Activated effector memory CD4-positive, alpha-beta T cell treated with Interleukin-2 at 50 U/mL for 16 hours (primary cell): ENCODE measurements at regions not wholly inside any gene's neighbourhood (a gene's known extent, or its start where the extent isn't known, plus 50 kb on each side); places are given as distances from the start of the nearest gene placed in this dataset.

Experiments used
- DNase-seq: peaks from one replicate; pipeline ENCODE4 v3.0.0-alpha.2; 2020

DNA sequence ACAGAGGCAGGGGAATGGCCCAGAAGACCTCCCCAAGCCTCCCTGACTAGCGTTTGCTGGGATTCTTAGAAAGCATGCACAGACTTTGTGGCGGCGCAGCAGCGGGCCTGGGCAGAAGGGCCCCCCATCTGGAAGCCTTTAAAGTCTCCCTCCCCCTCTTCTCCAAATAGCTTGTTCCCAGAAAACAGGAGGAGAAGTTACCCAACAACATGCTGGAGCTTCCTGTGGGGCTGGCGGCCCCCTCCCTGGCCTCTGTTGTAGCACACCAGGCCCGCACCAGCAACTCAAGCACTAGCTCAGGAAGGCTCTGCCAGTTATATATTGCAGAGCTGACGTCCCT lies 334.8 kb downstream of the DYSF start:
- no peak for DNase-seq

DNA sequence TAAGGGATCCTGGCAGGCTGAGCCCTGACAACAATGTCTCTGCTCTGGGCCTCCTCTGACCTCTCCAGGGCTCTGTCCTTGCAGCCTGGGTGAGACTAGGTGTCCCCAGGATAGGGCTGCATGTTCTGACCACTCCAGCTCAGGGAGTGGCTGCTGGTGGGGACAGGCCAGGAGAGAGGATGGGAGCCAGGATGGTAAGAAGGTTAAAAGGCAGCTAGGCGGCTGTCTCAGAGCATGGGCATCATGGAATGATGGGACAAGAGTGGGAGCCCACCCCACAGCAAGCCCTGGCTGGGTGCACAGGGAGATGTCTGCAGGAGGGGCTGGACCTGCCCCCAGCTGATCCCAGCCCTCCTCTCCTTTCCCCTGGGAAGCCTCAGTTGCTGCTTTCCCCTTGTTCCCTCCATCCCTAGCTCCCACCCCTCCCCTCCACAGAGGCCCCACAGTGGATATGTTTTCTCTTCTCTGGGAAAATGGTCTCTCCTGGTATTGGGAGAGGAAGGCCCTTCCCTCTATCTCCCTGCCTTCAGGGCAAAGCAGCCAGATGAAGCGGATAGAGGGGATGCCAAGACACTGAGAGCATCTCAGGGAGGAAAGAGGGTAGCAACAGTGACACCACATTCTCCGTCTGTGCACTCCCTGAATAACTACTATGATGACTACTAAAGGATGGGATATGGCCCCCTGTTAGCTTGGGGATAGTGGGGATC lies 334.3 kb downstream of the DYSF start:
- no peak for DNase-seq

DNA sequence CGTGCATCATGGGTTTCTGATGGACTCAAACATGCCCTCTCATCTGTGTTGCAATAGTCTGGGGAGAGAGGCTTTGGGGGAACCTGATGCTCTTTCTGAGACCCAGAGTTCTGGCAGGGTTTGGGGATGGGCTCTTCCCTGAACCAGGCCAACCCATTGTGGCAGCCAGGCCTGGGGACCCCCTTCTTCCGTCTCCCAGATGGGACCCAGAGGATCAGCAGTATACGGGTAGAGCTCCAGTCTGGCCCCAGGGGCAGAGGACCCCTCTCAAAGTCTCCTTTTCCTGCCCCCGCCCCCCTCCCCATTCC lies 333.7 kb downstream of the DYSF start:
- no peak for DNase-seq

DNA sequence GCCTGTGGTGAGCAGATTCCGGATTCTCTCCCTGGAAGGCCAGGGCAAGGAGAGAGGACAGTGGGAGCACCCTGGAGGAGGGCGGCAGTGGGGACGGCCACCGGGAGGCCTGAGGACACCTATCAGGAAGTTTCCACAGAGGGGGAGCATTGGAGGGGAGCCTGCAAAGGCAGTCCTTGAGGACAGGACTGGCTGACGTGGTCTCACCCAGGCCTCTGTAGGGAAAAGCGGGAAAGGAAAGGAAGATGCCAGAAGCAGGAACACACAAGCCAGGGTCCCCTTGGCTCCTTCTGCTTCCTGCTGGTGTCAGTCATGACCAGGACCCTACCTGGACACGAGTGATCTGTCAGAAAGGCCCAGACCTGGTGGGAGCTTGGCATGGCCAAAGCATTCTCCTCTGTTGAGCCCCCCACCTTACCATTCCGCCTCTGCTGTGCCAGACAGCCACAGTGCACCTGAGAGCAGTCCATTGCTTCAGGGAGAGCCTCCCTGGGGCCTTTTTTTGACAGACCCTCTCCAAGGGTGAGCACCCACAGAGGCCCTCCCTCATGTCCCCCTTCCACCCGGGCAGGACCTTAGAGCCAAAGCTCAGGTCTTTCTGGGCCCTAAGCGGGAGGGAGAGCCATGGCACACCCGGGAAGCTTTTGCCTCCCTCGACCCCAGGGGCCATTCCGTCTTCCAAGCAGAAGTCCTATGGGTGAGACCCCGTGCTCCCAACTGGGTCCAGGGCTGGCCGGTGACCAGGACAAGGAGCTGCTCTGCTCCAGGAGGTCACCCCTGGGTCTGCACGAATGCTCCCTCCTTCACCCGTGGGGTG lies 333.1 kb downstream of the DYSF start:
- no peak for DNase-seq

DNA sequence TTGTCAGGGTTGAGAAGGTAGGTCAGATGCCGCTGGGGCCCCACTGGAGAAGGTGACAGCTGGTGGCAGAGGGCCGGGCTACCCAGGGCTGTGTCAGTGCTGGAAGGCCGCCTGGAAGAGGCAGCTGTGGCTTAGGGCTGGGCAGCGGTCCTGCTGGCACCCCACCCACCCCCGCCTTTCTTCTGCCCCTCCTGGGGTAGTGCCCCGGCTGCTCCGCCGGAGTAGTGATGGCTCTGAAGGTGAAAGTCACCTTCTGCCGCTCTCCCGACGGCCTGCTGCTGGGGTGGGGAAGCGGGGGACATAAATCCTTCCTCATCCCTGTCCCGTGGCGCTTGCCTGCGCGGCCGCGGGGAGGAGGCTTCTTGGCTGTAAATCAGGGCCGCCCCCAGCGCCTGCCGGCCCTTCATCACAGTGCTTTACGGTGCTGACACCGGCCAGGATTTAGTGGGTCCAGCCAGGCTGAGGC lies 332.2 kb downstream of the DYSF start:
- no peak for DNase-seq

DNA sequence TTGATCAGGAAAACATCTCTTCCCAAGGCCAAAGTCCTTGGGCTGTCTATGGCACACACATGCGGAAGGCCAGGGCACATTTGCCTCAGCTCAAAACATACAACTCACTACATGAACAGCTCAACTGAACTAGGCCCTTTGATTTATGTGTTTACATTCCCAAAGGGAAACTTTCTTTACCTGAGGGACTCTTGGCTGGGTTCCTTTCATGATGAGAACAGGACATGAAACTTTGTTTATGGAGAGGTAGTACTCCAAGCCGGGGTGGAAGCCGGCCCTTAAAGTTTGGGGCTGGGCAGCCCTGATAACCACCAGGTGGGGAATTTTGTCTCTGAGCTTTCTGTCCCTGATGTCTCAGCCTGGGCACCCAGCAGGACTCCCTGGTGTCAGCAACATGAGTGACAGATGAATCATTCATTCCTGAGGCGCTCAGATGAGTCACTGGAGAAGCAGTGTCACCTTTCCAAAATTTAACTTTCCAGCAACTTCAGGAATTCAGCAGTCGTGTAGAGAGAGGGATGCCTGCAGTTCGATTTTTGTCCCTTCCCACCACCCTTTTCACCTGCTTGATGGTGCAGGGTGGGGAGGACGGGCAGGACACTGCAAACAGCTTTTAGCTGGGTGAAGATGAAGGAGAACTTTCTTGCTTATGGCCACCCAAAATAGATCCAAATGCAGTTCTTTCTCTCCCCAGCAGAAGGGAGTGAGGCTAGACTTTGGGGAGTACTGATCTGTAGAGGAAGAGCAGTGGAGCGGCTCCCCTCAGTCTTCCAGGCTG lies 331.6 kb downstream of the DYSF start:
- DNase-seq: no peak

DNA sequence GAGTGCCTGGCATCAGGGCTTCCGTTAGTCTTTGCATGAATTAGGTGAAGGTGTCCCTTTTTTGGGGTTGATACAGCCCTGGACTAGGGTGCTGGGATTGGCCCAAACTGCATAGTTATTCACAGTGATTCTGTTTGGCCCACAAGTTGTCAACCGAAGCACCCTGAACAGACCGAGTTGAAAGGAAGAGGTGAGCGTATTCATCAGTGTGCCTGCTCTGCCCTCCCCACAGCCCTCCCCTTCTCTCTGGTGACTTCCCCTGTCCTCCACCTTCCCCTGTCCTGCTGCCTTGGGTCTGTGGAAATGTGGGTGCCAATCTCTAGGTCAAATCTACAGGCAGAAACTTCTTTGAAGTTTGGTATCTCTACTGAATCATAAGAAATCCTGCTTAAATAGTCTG lies 330.5 kb downstream of the DYSF start:
- no peak for DNase-seq

DNA sequence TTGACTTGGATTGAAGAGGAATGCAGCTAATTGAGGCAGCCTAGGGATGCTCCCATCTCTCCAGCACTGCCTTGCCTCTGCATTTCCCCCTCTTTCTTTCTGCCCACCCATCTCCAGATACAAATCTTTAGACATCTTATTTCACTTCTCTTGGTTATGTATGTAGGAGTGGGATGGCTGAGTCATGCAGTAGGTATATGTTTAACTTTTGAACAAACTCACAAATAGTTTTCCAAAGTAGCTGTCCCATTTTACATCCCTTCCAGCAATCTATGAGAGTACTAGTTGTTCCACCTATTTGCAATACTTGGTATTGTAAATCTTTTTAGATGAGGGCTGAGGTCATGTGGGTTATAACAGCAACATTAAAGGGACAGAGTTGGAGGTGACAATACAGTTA lies 329.9 kb downstream of the DYSF start:
- DNase-seq: no peak

DNA sequence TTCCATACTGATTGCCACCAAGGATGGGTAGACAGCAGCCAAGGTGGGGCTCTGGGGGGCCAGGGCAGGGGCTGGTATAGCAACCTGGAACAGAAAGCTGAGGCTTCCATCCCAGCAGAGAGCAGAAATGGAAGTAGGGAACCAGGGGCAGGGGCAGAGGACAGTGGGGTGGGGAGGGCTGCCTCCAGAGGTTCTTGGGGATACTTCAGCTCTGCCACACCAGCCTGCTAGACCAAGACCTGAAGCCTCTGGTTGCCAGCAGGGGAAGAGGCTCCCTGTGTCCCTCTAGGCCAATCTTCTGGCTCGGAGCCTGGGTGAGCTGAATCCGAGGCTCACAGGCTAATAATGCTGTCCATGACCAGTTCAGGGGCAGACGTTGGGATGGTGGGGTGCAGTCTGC lies 329.0 kb downstream of the DYSF start:
- no peak for DNase-seq

DNA sequence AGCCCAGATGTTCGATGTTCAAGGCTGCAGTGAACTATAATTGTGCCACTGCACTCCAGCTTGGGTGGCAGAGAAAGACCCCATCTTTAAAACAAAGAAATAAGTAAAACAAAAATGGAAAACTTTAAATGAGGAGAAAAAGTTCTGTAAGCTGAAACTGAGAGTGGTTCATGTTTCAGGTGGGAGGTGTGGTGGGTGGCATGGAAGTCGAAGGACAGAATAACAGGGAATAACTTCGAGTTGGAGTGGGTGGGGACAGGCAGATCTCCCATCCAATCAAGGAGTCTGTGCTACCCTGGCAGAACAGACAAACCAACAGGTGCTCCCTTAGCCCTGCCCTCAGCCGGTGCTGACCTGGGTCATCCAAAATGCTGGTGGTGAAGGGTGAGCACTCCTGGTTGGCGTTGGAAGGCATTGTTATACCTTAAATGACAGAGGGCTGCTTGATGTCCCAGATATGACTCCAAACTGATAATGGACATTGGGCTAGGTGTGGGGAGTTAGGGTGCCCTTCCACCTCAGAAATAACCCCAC lies 328.4 kb downstream of the DYSF start:
- DNase-seq: no peak

DNA sequence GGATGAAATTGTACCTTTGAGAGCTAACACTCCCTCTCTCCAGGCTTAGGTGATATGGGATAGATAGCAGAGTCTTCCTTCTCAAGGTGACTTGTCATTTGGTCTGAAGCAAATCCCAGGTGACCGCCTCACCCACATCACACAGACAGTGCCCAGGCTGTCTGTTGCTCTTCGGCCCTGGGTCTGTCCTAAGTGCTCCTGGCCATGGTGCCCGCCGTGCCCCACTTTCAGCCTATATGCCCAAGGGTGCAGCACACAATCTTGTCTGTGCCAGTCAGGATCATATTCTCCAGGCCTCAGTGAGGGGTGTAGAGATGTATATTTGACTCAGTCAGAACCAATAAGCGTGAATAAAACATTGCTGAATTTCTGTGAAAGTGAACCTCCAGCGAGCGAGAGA lies 326.8 kb downstream of the DYSF start:
- DNase-seq: no peak

DNA sequence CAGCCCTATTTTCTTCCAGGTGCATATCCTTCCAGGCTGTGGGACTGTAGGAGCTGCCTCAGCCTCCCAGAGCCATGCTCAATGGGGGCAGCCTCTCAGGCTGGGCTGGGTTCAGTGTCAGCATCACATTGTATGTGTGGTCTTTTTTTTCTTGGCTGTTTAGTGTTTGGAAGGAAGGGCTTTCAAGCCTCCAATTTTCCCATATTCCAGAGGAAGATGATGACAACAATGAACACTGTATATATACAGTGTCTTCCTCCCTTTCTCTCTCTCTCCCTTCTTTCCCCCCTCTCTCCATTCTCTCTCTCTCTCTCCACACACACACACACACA lies 326.4 kb downstream of the DYSF start:
- DNase-seq: no peak

DNA sequence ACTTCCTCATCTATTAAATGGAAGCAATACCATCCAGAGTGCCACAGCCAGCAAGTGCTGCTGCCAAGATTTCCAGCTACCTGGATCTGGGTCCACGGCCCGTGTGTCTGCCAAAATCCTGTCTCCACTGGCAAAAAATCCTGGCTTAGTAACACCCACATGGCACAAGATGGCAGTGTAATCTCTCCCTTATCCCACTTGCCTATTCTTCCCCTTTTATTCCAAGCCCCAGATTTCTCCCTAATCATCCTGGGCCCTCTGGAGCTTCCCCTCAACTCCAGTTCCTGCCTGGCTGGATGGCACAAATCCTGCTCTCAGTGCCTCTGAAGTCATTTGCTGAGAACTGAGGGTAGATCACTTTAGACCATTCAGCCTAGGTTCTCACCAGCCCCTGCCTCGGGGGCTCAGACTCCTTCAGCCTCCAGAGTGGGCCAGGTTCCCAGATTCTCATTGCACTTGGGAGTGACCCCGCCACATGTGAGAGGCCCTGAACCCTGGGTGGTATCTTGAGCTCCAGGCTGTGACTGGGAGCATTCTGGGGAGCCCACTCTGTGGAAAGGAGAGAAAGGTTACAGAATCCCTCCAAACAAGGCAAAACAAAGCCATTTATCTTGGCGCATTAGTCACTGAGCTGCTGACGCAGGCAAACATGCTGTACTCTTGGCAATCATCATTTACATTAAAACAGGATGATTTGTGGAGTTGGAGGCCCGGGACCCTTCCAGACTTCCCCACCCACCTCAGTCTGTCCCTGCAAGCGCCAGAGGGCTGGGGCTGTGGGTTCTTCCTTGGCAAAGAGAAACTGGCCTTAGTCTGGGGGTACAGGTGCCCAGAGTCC lies 325.8 kb downstream of the DYSF start:
- no peak for DNase-seq

DNA sequence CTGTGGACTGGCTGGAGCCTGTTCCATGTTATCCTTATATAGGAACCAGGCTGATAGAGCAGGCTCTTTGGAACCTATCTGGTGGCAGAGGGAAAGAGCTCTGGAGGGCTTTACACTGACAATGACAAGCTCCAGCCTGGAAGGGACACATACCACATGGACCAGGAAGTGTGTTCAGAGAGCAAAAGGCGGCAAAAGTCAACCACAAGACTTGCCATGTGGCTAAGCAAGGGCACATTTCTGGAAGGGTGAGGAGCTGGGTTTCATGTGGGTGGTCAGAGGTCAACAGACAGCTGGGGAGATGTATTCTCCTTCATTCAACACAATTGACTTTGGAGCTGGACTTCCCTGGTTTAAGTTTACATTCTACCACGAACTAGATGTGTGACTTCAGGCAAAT lies 325.2 kb downstream of the DYSF start:
- DNase-seq: no peak

DNA sequence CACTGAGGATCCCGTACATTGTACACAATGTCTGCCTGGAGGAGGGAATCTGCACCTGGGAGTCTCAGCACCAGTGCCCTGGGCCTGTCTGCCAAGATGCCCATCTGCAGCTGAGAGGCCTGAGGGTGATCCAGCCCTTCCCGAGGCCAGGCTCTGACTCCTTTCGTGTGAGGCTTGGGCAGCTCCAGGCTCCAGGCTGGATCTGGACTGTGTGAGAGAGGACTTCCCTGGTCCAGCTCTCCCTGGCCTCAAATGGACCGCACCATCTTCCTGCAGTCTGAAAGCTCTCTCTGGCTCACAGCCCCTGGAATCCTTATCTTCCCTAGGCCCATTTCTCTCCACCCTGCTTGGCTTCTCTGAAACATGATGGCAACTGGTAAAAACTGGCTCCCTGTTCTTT lies 324.6 kb downstream of the DYSF start:
- no peak for DNase-seq

DNA sequence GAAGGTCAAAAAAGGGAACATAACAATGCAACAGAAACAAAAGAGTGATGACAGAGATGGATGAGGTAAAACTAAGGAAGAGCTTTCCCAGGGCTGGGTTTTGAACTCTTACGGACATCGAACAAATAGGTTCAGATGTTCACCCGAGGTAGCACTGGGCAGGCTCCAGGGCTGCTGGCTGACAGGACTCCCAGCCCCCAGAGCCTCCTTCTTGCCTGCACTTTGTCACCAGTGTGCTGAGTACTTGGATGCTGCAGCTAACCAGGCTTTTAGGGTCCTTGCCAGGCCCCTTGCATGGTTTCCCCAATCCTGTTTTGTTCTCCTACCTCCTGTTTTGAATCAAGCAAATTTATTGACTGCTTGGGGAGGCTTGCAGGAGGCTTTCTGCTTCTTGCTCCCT lies 322.9 kb downstream of the DYSF start:
- DNase-seq: no peak

DNA sequence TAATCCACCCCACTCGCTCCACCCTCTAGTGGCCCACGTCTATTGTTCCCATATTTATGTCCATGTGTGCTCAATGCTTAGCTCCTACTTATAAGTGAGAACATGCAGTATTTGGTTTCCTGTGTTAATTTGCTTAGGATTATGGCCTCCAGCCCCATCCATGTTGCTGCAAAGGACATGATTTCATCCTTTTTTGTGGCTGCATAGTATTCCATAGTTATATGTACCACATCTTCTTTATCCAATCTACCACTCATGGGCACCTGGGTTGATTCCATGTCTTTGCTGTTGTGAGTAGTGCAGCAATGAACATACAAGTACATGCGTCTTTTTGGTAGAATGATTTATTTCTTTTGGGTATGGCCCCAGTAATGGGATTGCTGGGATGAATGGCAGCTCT lies 319.9 kb downstream of the DYSF start:
- no peak for DNase-seq

DNA sequence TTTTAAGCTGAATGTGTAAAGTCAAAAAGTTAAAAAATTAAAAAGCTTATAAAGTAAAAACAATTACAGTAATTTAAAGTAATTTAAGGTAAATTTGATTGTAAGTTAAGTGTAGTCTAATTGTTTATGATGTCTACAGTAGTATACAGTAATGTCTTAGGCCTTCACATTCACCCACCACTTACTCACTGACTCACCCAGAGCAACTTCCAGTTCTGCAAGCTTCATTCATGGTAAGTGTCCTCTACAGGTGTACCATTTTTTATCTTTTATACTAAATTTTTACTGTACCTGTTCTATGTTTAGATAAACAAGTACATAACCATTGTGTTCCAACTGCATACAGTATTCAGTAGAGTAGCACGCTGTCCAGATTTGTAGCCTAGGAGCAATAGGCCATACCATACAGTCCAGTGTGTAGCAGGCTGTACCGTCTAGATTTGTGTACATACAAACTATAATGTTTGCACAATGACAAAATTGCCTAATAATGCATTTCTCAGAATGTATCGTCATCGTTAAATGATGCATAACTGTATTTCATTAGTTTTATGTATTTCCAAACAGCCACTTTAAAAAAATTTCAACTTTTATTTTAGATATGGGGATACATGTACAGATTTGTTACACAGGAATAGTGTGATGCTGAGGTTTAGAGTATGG lies 319.3 kb downstream of the DYSF start:
- DNase-seq: no peak

DNA sequence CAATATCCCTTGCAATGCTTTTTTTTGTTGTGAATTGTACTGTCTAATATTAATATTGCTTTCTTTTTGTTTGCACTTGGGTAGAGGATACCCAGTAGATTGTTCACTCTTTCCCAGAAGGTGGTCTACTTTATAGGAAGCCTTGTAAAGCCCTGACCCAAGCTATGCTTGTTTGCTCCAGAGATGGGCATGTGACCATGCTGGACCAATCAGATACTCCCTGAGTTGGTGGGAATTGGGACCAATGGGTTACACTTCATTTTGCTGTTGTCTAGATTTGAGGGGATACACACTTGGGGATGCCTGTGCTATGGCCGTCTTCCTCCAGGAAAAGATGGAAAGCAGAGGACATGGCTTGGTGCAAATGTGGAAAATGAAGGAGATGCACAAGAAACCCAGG lies 314.3 kb downstream of the DYSF start:
- DNase-seq: no peak

DNA sequence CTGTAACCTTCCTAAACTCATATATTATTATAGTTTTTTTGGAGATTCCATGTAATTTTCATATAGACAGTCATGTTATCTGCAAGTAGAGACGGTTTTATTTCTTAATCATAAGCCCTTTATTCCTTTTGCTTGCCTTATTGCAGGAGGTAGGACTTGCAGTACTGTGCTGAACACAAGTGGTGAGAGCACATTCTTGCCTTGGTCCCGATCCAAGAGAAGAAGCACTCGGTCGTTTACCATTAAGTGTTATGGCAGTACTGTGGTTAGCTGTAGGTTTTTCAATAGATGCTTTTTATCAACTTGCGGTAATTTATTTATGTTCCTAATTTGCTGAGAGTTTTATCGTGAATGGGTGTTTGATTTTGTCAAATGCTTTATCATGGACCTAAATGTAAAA lies 305.7 kb downstream of the DYSF start:
- DNase-seq: no peak

DNA sequence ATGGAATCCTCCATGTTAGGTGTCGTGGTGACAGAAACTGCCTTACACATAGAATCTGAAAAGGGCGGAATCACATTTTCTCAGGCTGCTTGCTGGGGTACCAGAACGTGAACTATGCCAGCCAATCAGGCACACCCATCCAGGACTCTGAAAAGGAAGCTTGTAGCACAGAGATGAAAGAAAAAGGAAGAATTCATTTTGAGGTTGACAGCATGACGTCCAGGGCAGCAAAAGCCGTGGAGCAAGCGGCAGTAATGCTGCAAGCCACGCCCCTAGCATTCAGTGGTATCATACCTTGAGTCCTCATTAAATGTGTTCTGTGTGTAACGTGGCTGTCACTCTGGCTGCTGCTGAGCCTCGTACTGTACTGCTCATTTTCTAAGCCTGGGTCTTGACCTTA lies 304.0 kb downstream of the DYSF start:
- no peak for DNase-seq

DNA sequence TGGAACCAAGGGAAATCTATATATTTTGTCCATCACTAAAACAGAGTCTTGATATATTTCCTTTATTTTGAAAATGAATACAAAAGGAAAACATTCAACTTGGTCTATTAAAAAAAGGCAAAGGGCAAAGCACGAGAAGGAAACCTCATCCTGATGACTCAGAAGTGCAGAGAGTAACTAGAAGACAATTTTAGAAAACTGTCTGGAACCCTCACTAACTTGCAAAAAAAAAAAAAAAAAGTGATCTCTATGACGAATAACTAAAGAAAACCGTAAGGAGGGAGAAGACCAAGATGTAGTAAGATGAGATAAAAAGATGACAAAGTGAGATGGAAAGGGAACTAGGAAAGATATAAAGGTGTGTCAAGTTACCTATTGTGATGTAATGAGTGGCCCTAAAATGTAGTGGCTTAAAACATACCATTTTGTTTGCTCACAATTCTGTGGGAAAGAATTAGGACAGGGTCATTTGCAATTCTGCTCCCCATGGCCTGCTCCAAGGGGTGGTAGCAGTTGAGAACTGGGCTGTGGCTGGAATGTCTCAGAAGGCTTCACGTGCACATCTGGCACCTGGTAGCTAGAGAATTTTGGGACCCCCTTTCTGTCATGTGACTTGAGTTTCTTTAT lies 303.0 kb downstream of the DYSF start:
- no peak for DNase-seq
